Caco-2 (cell line): ENCODE measurements at regions not wholly inside any gene's neighbourhood (a gene's known extent, or its start where the extent isn't known, plus 50 kb on each side); places are given as distances from the start of the nearest gene placed in this dataset.

Source experiments
- BruUV-seq: library from RNA; stranded (reverse); fragments of 400-500 nt; replicated peaks from 2 replicates; lab custom pipeline; 2021; lab: Mats Ljungman, UMichigan
- CTCF ChIA-PET: fragments of 300-600 bp; sonication (Branson Sonifier 250); formaldehyde crosslinking; loops from one replicate; lab custom pipeline; 2022; ENCODE audit warnings: antibody characterized with exemption; lab: Charles Lee
- POLR2A ChIA-PET: fragments of 300-600 bp; sonication (Branson Sonifier 250); formaldehyde crosslinking; loops from one replicate; lab custom pipeline; 2022; ENCODE audit warnings: antibody characterized with exemption; lab: Charles Lee
- DNase-seq, 2 experiments: peaks; one replicate each; pipeline versions ENCODE4 v3.0.0 to v3.0.0-alpha.2; 2020 to 2022
- H3K27me3 ChIP-seq: replicated peaks from 2 replicates; pipeline ENCODE4 v1.6.0; 2011; ENCODE audit warnings: low read length; ENCODE audit not compliant: control insufficient read depth, insufficient read depth
- H3K36me3 ChIP-seq: 2 replicates; pipeline ENCODE4 v1.5.1; 2011; ENCODE audit warnings: low read length; ENCODE audit not compliant: control insufficient read depth, insufficient read depth
- H3K4me1 ChIP-seq: fragments of 250-450 bp; sonication (Bioruptor Pico); 2 replicates; pipeline ENCODE4 v1.5.1; 2020; ENCODE audit warnings: mild to moderate bottlenecking
- H3K4me3 ChIP-seq: 2 replicates; pipeline ENCODE4 v1.5.1; 2011; ENCODE audit warnings: low read depth, mild to moderate bottlenecking, control low read depth, low read length
- H3K9me3 ChIP-seq: fragments of 250-450 bp; sonication (Bioruptor Pico); 2 replicates; pipeline ENCODE4 v1.5.1; 2020; ENCODE audit warnings: mild to moderate bottlenecking, moderate library complexity
- H3K27ac Mint-ChIP-seq: one replicate; pipeline ENCODE4 v1.8.0; 2022; ENCODE audit warnings: mixed read lengths; ENCODE audit not compliant: unreplicated experiment
- H3K27me3 Mint-ChIP-seq: one replicate; pipeline ENCODE4 v1.8.0; 2022; ENCODE audit warnings: mixed read lengths; ENCODE audit not compliant: insufficient read depth, unreplicated experiment
- H3K36me3 Mint-ChIP-seq: one replicate; pipeline ENCODE4 v1.8.0; 2022; ENCODE audit warnings: mild to moderate bottlenecking, mixed read lengths; ENCODE audit not compliant: insufficient read depth, unreplicated experiment
- H3K4me1 Mint-ChIP-seq: one replicate; pipeline ENCODE4 v1.8.0; 2022; ENCODE audit warnings: low read depth, mixed read lengths; ENCODE audit not compliant: unreplicated experiment
- H3K4me3 Mint-ChIP-seq: one replicate; pipeline ENCODE4 v1.8.0; 2022; ENCODE audit warnings: mild to moderate bottlenecking, moderate library complexity, mixed read lengths; ENCODE audit not compliant: unreplicated experiment
- H3K9me3 Mint-ChIP-seq: one replicate; pipeline ENCODE4 v1.8.0; 2022; ENCODE audit warnings: mixed read lengths; ENCODE audit not compliant: unreplicated experiment
- intact Hi-C: fragments of 100-400 bp; cut with micrococcal nuclease; formaldehyde crosslinking; loops from one replicate; pipeline ENCODE4 v1.10.0; 2022; ENCODE audit not compliant: unreplicated experiment
- TF ChIP-seq, protein P1 (sequence below), 2 experiments: fragments of 200-600 bp in 1 of 2; IDR thresholded peaks; 1 replicate in 1 of 2; 2 replicates in 1 of 2; pipeline versions ENCODE4 v1.5.1 to v1.8.0; 2011 to 2022; ENCODE audit warnings: antibody characterized with exemption in 1 of 2, control low read depth in 1 of 2, inconsistent platforms in 1 of 2, low read depth in 1 of 2, low read length in 1 of 2, mild to moderate bottlenecking in 1 of 2, moderate library complexity in 1 of 2; ENCODE audit not compliant: insufficient read depth in 1 of 2, severe bottlenecking in 1 of 2, unreplicated experiment in 1 of 2

- TF ChIP-seq, protein P1, sequence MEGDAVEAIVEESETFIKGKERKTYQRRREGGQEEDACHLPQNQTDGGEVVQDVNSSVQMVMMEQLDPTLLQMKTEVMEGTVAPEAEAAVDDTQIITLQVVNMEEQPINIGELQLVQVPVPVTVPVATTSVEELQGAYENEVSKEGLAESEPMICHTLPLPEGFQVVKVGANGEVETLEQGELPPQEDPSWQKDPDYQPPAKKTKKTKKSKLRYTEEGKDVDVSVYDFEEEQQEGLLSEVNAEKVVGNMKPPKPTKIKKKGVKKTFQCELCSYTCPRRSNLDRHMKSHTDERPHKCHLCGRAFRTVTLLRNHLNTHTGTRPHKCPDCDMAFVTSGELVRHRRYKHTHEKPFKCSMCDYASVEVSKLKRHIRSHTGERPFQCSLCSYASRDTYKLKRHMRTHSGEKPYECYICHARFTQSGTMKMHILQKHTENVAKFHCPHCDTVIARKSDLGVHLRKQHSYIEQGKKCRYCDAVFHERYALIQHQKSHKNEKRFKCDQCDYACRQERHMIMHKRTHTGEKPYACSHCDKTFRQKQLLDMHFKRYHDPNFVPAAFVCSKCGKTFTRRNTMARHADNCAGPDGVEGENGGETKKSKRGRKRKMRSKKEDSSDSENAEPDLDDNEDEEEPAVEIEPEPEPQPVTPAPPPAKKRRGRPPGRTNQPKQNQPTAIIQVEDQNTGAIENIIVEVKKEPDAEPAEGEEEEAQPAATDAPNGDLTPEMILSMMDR (IDR thresholded peaks at IDR 0.05; ENCODE audit: insufficient read depth in 1 of 2, low read depth in 1 of 2, low read length in 1 of 2, severe bottlenecking in 1 of 2, unreplicated experiment in 1 of 2), result no peak
- H3K27ac Mint-ChIP-seq, result no peak overlapping the region
- DNase-seq, result no peak
- Histone ChIP-seq H3K36me3 (no peaks in the 10 kb centered on the region), H3K9me3 (no peaks in the 10 kb centered on the region), H3K27me3 (no peaks in the 10 kb centered on the region), H3K4me3 (no peak overlapping the region), H3K4me1 (no peaks in the 10 kb centered on the region)
- no TSS peak for BruUV-seq
- ChIA-PET CTCF (no interaction called here), POLR2A (no interaction called here)
- intact Hi-C loops, result no loop called here
- peaks cover 5% of the 10 kb centered on the region for H3K27me3 Mint-ChIP-seq
- no peaks in the 10 kb centered on the region for H3K9me3 Mint-ChIP-seq
- no peaks in the 10 kb centered on the region for H3K4me1 Mint-ChIP-seq
- no peaks in the 10 kb centered on the region for H3K36me3 Mint-ChIP-seq
- no peak overlapping the region for H3K4me3 Mint-ChIP-seq
Observed at GRCh38 chr2:13014783-13015182, 298.0 kb downstream of the TRIB2 start.

GRCh38 chr2:13015532-13016320 is 299.0 kb downstream of the TRIB2 start:
- intact Hi-C loops, result no loop called here
- H3K27ac Mint-ChIP-seq, result no peak overlapping the region
- BruUV-seq, result no TSS peak

GRCh38 chr2:13018490-13018889 is 301.8 kb downstream of the TRIB2 start:
- H3K4me1 ChIP-seq, result no peaks in the 10 kb centered on the region
- CTCF ChIA-PET, result no interaction called here

More at GRCh38 chr2:13015532-13016320, 299.0 kb downstream of the TRIB2 start:
- Histone ChIP-seq H3K4me3 (no peak overlapping the region), H3K4me1 (no peaks in the 10 kb centered on the region), H3K36me3 (no peaks in the 10 kb centered on the region), H3K27me3 (no peaks in the 10 kb centered on the region), H3K9me3 (no peaks in the 10 kb centered on the region)
- Mint-ChIP-seq H3K36me3 (no peaks in the 10 kb centered on the region), H3K27me3 (peaks cover 5% of the 10 kb centered on the region), H3K4me3 (no peak overlapping the region), H3K4me1 (no peaks in the 10 kb centered on the region), H3K9me3 (no peaks in the 10 kb centered on the region)
- CTCF ChIA-PET, result no interaction called here
- TF ChIP-seq, protein P1 (IDR thresholded peaks at IDR 0.05; ENCODE audit: insufficient read depth in 1 of 2, low read depth in 1 of 2, low read length in 1 of 2, severe bottlenecking in 1 of 2, unreplicated experiment in 1 of 2), result no peak
- DNase-seq, result no peak
- POLR2A ChIA-PET, result no interaction called here

More at GRCh38 chr2:13018490-13018889, 301.8 kb downstream of the TRIB2 start:
- POLR2A ChIA-PET, result no interaction called here
- Histone ChIP-seq H3K9me3 (no peaks in the 10 kb centered on the region), H3K36me3 (no peaks in the 10 kb centered on the region), H3K4me3 (no peak overlapping the region), H3K27me3 (no peaks in the 10 kb centered on the region)
- H3K27ac Mint-ChIP-seq, result no peak overlapping the region
- H3K36me3 Mint-ChIP-seq, result no peaks in the 10 kb centered on the region
- H3K4me1 Mint-ChIP-seq, result no peaks in the 10 kb centered on the region
- H3K4me3 Mint-ChIP-seq, result no peak overlapping the region
- BruUV-seq, result no TSS peak
- H3K27me3 Mint-ChIP-seq, result peaks cover 2% of the 10 kb centered on the region
- no peaks in the 10 kb centered on the region for H3K9me3 Mint-ChIP-seq
- no peak for DNase-seq
- intact Hi-C loops, result no loop called here
- TF ChIP-seq, protein P1 (IDR thresholded peaks at IDR 0.05; ENCODE audit: insufficient read depth in 1 of 2, low read depth in 1 of 2, low read length in 1 of 2, severe bottlenecking in 1 of 2, unreplicated experiment in 1 of 2), result no peak
